ENCODE measurements at regions not wholly inside any gene's neighbourhood (a gene's known extent, or its start where the extent isn't known, plus 50 kb on each side); places are given as distances from the start of the nearest gene placed in this dataset.

DNA sequence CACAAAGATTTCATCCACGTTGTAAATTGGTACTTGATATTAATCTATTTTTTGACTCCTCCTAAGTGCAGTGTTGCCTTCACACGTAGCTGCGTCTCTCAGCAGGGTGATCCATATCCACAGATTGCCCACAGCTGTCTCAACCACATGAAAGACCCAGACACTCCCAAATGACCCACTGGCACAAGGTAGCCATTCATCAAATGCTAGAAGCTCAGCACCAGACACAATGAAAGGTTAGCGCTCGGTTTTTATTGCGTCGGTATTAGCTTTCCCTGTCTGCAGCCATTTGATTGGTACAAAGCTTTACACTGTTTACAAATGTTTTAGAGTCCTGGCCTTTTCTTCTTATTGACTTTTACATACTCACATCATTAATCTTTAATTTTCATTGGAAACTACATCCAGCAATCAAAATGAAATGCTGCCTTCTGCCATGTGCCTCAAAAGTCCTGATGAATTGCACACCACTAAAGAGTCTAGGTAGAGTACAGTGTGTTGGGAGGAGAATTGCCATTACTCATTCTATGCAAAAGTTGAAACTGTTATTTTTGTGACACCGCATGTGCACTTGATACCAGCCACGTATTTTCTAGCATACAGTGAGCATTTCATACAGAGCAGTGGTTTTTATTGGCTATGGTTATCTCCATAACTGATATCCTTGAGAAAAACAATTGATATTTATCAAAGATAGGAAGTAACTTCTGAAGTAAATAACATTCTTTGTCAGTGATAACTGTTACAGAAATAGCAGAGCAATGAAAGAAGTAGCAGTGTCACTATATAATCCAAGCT, 127.3 kb upstream of the NUDT7 start:
- no peak for DNase-seq

GRCh38 chr16:77596261-77596660, 126.1 kb upstream of the NUDT7 start:
- DNase-seq, result no peak

DNA sequence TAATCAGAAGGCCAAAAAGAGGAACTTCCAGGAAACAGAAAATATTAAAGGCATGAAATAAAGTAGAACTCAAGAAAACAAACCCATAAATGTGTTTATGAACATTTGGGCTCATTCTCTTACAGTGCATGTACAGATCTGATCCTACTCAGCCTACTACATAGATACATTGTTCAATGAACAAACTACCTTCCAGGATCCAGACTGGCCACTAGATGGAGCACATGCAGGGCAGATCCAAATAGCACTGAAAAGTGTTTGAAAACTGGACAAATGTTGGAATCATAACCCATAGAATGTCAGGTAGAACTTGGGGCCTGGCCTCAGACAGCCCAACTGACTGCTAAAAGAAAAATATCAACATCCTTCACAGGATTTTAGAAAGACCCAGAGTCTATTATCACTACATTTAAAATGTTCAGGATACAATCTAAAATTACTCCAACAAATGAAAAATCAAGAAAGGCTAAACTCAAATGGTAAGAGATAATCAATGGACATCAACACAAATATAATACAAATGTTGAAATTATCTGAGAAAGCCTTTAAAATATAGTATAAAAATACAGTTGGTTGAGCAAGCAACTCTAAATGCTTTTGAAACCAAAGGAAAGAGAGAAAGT, 122.4 kb upstream of the NUDT7 start:
- DNase-seq, result peak; percentile 3

GRCh38 chr16:77600555-77600954, 121.8 kb upstream of the NUDT7 start:
- DNase-seq, result no peak

DNA sequence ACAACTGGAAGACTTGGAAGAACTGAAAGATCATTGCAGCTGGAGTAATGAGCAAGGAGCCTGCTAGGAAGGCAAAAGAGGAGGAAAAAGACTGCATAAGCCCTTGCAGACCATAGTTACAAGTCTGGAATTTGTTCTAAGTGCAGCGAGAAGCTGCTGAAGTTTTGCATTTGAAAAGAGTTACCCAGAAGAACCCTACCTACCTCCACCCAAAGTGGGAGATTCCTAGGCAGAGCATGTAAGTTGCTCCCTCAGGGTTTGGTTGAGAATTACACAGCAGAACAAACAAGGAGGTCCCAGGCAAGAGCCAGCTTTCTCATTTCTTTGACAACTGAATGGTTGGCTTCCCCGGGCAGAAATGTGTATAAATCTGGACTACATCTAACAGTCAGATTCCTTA, 118.7 kb upstream of the NUDT7 start:
- DNase-seq, result no peak

GRCh38 chr16:77610496-77610895, 111.8 kb upstream of the NUDT7 start:
- DNase-seq, result no peak

DNA sequence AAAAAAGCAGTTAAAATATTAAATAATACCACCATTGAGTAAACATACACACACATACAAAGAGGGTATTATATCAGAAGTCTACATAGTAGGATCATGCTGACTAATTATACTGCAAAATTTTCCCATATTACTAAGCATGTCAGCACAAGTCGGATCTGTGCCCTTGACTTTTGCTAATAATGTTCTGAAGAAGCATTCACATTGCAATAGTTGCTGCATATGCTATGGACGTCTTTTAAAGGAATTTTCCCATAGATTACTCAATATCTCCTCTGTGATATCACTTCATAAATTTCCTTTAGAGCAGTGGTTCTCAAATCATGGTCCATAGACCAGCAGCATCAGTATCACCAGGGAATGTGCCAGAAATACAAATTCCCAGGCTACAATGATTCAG, 110.9 kb upstream of the NUDT7 start:
- no peak for DNase-seq

GRCh38 chr16:77612596-77612995, 109.7 kb upstream of the NUDT7 start:
- DNase-seq, result no peak

- DNase-seq, result no peak
Measured at GRCh38 chr16:77613095-77613494, 109.2 kb upstream of the NUDT7 start.

- no peak for DNase-seq
Measured at GRCh38 chr16:77617553-77617952, 104.8 kb upstream of the NUDT7 start.

DNA sequence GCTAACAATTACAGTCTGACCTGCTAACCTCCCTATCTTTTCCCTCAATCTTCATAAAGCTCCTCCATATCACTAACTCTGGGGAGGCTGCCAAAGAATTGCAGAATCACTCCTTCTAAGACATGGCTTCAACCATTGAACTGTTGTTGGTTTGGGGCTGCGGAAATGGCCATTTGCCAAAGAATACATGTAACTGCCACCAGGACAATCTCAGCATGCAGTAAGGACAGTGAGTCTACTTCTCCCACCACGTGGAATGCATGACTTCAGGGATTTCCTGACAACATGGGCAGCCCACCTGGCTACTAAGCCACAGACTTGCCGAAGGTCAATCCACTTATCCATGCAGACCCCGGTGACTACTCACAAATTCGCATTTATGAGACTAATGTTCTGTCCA, 104.3 kb upstream of the NUDT7 start:
- DNase-seq, result no peak

- no peak for DNase-seq
Measured at GRCh38 chr16:77618951-77619350, 103.4 kb upstream of the NUDT7 start.

GRCh38 chr16:77624085-77624484, 98.2 kb upstream of the NUDT7 start:
- no peak for DNase-seq

GRCh38 chr16:77636615-77637014, 85.7 kb upstream of the NUDT7 start:
- no peak for DNase-seq

DNA sequence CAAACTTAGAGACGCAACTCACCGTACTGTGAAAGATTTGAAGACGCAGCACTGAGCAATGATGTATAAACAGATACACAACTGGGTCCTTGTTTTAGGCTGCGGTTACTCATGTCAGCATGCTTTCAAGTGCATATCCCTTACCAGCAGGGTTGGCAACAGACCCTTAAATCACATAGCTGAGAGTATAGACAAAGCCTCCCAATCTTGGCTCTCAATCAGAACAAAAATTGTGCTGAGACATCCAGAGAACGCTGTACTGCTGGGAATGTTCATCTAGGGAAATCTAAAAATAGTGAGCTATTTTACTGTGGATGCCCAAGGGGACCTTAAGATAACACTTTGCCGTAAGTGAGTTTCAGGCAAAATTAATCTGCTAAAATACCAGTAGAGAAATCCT, 84.4 kb upstream of the NUDT7 start:
- no peak for DNase-seq

DNA sequence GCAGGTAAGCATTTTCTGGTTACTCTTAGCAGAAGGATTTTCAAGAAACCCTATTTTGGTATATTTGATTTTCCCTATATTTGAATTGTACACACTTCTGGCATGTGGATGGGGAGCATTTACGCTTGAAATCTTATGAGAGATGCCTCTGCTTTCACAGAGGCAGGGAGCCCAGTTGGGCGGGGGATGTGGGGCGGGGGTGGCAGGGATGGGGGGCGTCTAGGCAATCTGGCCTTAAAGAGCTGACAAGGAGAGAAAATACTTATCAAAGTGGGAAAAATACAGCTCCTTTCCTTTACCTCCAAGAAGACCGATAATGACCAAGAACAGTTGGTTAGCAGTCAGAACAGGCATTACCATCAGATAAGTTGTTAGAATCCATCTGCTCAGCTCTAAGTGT, 79.1 kb upstream of the NUDT7 start:
- no peak for DNase-seq

DNA sequence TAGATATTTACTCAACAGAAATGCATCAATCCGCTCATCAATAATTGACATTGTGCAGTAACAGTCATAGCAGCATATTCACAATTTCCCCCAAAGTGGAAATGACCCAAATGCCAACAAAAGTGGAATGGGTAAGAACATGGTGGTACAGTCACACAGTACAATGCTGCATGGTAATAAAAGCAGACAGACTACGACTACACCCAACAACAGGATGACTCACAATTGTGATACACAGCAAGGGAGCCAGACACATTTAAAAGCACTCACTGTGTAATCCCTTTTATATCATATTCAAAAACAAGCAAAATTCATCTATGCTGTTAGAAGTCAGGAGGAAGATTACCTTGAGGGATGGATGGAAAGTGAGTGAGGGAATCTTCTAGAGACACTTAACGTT, 76.5 kb upstream of the NUDT7 start:
- DNase-seq, result no peak

GRCh38 chr16:77647726-77648125, 74.6 kb upstream of the NUDT7 start:
- no peak for DNase-seq

DNA sequence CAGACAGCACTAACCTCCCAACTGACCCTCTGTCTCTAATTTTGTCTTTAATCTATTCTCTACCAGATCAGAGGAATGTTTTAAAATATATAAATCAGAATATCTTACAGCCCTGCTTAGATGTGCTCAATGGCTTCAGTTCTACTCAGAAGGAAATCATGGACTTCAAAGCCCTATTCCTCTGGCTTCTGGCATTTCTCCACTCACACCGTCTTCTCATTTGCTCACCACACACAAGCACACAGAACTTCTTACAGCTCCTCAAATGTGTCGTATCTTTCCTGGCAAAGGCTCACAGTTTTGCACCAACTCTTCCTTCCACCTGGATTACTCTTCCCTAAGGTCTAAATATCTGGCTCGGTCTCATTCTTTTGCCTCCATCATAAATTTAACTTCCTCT, 71.6 kb upstream of the NUDT7 start:
- no peak for DNase-seq

DNA sequence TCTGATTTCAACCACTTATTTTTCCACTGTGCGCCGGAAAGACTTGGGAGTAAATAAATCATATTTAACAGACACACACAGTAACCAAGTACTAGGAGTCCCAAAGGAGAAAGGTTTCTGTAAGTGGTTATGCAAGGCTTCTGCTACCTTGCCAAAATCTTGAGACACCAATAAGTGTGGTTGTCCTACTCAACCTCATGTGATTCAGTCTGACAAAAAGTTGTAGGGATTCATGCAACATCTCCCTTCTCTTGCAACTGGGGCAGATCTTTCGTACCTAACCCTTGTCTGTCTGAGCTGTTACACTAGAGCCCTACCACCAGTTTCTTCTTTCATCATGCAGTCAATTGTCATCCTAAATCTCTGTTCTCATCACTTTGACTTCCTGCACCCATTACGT, 69.9 kb upstream of the NUDT7 start:
- DNase-seq, result no peak

DNA sequence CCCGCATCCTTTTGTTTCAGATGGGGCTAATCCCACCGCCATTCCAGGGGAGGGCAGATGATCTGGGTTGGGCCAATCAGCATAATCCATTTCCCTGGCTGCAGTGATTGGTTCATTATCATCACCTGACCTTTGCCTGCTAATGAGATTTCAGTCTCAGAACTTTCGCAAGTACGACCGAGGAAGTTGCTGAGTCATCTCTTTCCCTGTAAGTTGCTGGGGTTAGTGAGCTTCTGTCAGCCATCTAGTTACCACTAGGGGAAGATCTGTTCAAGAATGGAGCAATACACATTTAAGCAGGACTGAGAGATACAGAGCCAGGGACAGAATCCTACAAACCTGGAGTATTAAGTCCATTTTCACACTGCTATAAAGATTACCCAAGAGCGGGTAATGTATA, 65.3 kb upstream of the NUDT7 start:
- DNase-seq, result no peak

GRCh38 chr16:77660311-77660710, 62.0 kb upstream of the NUDT7 start:
- no peak for DNase-seq

DNA sequence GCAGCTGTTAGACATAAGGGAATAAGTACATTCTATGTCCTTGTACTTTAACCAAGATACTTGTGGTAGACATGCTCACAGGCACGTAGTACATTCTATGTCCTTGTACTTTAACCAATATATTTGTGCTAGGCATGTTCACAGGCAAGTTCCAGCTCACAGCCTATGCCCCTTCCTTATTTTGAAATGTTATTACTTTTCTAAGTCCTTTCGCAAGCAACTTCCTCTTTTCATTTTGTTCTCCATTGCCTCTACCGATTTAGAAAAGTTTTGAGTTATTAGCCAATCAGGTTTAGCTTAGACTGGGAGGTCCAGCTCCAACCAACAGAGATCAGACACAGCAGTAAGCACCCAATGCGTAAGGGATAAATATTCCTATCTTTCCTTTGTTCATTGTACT, 60.1 kb upstream of the NUDT7 start:
- DNase-seq, result no peak

DNA sequence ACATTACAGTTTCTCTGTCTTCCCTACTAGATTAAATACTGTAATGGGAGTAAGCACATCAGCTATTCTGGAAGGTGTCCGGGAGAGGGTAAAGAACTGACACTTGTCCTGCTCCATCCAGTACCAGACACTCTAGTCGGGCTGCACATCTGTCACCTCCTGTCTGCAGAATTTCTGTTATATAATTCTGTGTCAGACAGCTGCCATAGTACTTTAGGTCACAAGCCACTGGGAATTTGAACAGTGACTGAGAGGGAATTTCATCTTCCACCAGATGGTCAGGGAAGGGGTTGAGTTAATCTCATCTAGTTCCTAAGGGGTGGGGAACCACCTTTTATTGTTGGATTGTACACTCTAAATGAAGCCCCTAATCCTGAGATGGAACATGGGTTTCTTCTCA, 58.6 kb upstream of the NUDT7 start:
- DNase-seq, result no peak

GRCh38 chr16:77666771-77667170, 55.5 kb upstream of the NUDT7 start:
- no peak for DNase-seq

Measured in CD4-positive, alpha-beta T cell treated with Interleukin-10 for 1 hour (primary cell).